ENCODE measurements at regions not wholly inside any gene's neighbourhood (a gene's known extent, or its start where the extent isn't known, plus 50 kb on each side); places are given as distances from the start of the nearest gene placed in this dataset.

GRCh38 chr7:81491573-81491972 is 278.3 kb downstream of the HGF start:
- TF ChIP-seq CTCF (IDR thresholded peaks at IDR 0.05) (no peak), POLR2A (IDR thresholded peaks at IDR 0.05; ENCODE audit: low read depth) (no peak), POLR2AphosphoS5 (IDR thresholded peaks at IDR 0.05) (no peak)

Data from esophagus muscularis mucosa (tissue), 3 donors.